Esophagus muscularis mucosa (tissue), 4 donors: ENCODE measurements at regions not wholly inside any gene's neighbourhood (a gene's known extent, or its start where the extent isn't known, plus 50 kb on each side); places are given as distances from the start of the nearest gene placed in this dataset.

Source experiments
- DNase-seq: peaks from one replicate; pipeline ENCODE4 v3.0.0-alpha.2; 2017; ENCODE audit errors: extremely low spot score
- H3K27ac ChIP-seq, 4 donors: fragments of 200-600 bp; sonication (generic); replicated peaks in 1 of 4; 1 replicate in 3 of 4; 2 replicates in 1 of 4; pipeline ENCODE4 v1.5.1; 2016 to 2019; ENCODE audit warnings: mild to moderate bottlenecking in 1 of 4
- H3K27me3 ChIP-seq, 4 donors: fragments of 200-600 bp; sonication (generic); one replicate each; pipeline versions ENCODE4 v1.5.1 to v1.6.0; 2016 to 2019
- H3K36me3 ChIP-seq, 4 donors: fragments of 200-600 bp; sonication (generic); one replicate each; pipeline ENCODE4 v1.5.1; 2016 to 2019
- H3K4me1 ChIP-seq, 4 donors: fragments of 200-600 bp; sonication (generic); one replicate each; pipeline ENCODE4 v1.5.1; 2016 to 2019
- H3K4me3 ChIP-seq, 4 donors: fragments of 200-600 bp; sonication (generic); 1 replicate in 2 of 4; 2 replicates in 2 of 4; pipeline ENCODE4 v1.5.1; 2016 to 2019; ENCODE audit warnings: mild to moderate bottlenecking in 4 of 4, moderate library complexity in 1 of 4
- H3K9me3 ChIP-seq, 4 donors: fragments of 200-600 bp; sonication (generic); 1 replicate in 3 of 4; 2 replicates in 1 of 4; pipeline ENCODE4 v1.5.1; 2016 to 2019
- CTCF ChIP-seq, 3 experiments: fragments of 200-600 bp in 2 of 3; fragments of 450-650 bp in 1 of 3; sonication (generic) in 2 of 3; IDR thresholded peaks; one replicate each; pipeline ENCODE4 v1.5.1; 2017 to 2019; ENCODE audit warnings: antibody characterized with exemption in 3 of 3, mild to moderate bottlenecking in 2 of 3, moderate library complexity in 1 of 3
- EP300 ChIP-seq: sonication (generic); formaldehyde crosslinking; IDR thresholded peaks from one replicate; pipeline ENCODE4 v1.6.1; 2017; ENCODE audit warnings: antibody characterized with exemption
- POLR2A ChIP-seq: fragments of 450-650 bp; IDR thresholded peaks from one replicate; pipeline ENCODE4 v1.6.1; 2017; ENCODE audit warnings: antibody characterized with exemption, moderate library complexity, mild to moderate bottlenecking, low read depth
- POLR2AphosphoS5 ChIP-seq, 2 donors: sonication (generic); formaldehyde crosslinking; IDR thresholded peaks; one replicate each; pipeline ENCODE4 v1.6.1; 2017; ENCODE audit warnings: antibody characterized with exemption in 2 of 2
- WGBS: methylation state at CpG from one replicate; pipeline ENCODE4 v1.1.5; 2018; 5-methylcytosine and 5-hydroxymethylcytosine counted together
- intact Hi-C: fragments of 100-400 bp; cut with DNase I; formaldehyde crosslinking; loops from one replicate; pipeline ENCODE4 v1.15.1; 2023

GRCh38 chr7:10192074-10192473, 781.6 kb upstream of the PHF14 start:
- no peak overlapping the region for H3K27ac ChIP-seq
- H3K4me1 ChIP-seq: peaks cover 0 to 5% (median 0%) of the 10 kb centered on the region in 4 donors
- TF ChIP-seq POLR2AphosphoS5 (IDR thresholded peaks at IDR 0.05) (no peak), POLR2A (no peak), EP300 (no peak), CTCF (IDR thresholded peaks at IDR 0.05) (no peak)
- no peaks in the 10 kb centered on the region for H3K9me3 ChIP-seq
- no peak for DNase-seq
- H3K27me3 ChIP-seq: no peaks in the 10 kb centered on the region
- H3K4me3 ChIP-seq: no peak overlapping the region
- intact Hi-C loops: no loop called here
- WGBS: 93% methylated on average over 3 of the region's 3 CpGs
- no peaks in the 10 kb centered on the region for H3K36me3 ChIP-seq

- no peak for DNase-seq
- WGBS: 29% methylated on average over 1 of the region's 1 CpG
- no peak overlapping the region for H3K4me3 ChIP-seq
- no peak overlapping the region for H3K27ac ChIP-seq
- H3K9me3 ChIP-seq: no peaks in the 10 kb centered on the region
- H3K27me3 ChIP-seq: no peaks in the 10 kb centered on the region
- no peak for TF ChIP-seq EP300
- TF ChIP-seq POLR2AphosphoS5 (IDR thresholded peaks at IDR 0.05): no peak
- TF ChIP-seq POLR2A: no peak
- TF ChIP-seq CTCF (IDR thresholded peaks at IDR 0.05): no peak
- no peaks in the 10 kb centered on the region for H3K36me3 ChIP-seq
- intact Hi-C loops: no loop called here
- H3K4me1 ChIP-seq: peaks cover 6 to 32% (median 25%) of the 10 kb centered on the region in 4 donors
Observed at GRCh38 chr7:10205696-10206095, 768.0 kb upstream of the PHF14 start.

DNA sequence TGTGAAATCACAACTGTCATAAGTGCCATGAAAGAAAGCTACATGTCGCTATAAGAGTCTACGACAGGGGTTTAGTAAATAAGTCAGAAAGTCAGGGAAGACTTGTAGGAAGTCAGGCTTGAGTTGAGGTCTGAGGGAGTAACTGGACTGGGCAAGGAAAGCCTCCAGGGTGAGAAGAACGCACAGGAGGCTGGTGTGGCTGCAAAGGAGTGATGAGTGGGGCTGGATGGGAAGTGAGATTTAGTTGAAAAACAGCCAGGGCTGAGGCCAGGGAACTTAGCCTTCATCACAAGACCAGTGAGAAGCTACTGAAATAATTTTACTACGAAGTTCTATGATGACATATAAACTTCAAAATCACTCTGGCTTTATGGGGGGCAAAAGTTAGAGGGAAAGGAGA, 763.7 kb upstream of the PHF14 start:
- TF ChIP-seq POLR2AphosphoS5 (IDR thresholded peaks at IDR 0.05) (no peak), EP300 (no peak), CTCF (IDR thresholded peaks at IDR 0.05) (no peak), POLR2A (no peak)
- Histone ChIP-seq H3K4me1 (peaks cover 6 to 32% (median 25%) of the 10 kb centered on the region in 4 donors), H3K36me3 (no peaks in the 10 kb centered on the region), H3K9me3 (no peaks in the 10 kb centered on the region), H3K4me3 (no peak overlapping the region), H3K27ac (no peak overlapping the region), H3K27me3 (no peaks in the 10 kb centered on the region)
- WGBS: 71% methylated on average over 4 of the region's 4 CpGs
- DNase-seq: no peak
- intact Hi-C loops: no loop called here

- DNase-seq: no peak
- TF ChIP-seq POLR2AphosphoS5 (IDR thresholded peaks at IDR 0.05) (no peak), EP300 (no peak), POLR2A (no peak), CTCF (IDR thresholded peaks at IDR 0.05) (no peak)
- Histone ChIP-seq H3K36me3 (no peaks in the 10 kb centered on the region), H3K9me3 (no peaks in the 10 kb centered on the region), H3K27ac (no peak overlapping the region), H3K4me1 (peaks cover 6 to 25% (median 18%) of the 10 kb centered on the region in 4 donors), H3K4me3 (no peak overlapping the region), H3K27me3 (no peaks in the 10 kb centered on the region)
- WGBS: 76% methylated on average over 1 of the region's 1 CpG
- intact Hi-C loops: no loop called here
Observed at GRCh38 chr7:10211016-10211415, 762.7 kb upstream of the PHF14 start.

DNA sequence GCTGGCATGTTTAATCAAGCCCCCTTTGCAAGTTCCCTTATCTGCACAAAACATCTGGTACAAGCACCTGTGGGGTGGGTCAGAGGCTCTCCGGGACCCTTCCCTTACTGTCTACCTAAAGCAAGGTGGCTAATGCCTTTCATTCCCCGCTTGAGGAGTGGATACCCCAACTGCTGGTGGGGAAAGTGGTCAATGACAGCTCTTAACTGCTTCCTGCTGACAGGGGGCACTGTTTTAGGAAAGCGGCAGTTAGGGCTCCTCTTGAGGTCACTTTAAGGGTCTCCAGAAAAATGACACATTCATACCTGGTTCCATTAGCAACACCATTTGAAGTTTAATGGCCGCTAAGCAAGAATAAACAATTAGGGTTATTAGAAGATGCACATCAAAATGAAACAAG, 761.8 kb upstream of the PHF14 start:
- Histone ChIP-seq H3K36me3 (no peaks in the 10 kb centered on the region), H3K27ac (no peak overlapping the region), H3K9me3 (no peaks in the 10 kb centered on the region), H3K27me3 (no peaks in the 10 kb centered on the region), H3K4me1 (peaks cover 6 to 17% (median 13%) of the 10 kb centered on the region in 4 donors), H3K4me3 (no peak overlapping the region)
- intact Hi-C loops: no loop called here
- WGBS: 98% methylated on average over 4 of the region's 4 CpGs
- no peak for DNase-seq
- TF ChIP-seq EP300 (no peak), POLR2AphosphoS5 (IDR thresholded peaks at IDR 0.05) (no peak), CTCF (IDR thresholded peaks at IDR 0.05) (no peak), POLR2A (no peak)
